HCT116 (cell line): ENCODE measurements at regions not wholly inside any gene's neighbourhood (a gene's known extent, or its start where the extent isn't known, plus 50 kb on each side); places are given as distances from the start of the nearest gene placed in this dataset.
"Not testable (repeated sequence)": the region's sequence is repeated elsewhere in the genome, so short reads cannot be mapped to it uniquely, and the experiment has no call there.

Source experiments
- ATAC-seq: fragments of 200-7000 bp; cut with Tn5 transposase; 2 replicates; pipeline ENCODE4 v1.9.1; 2020; ENCODE audit warnings: mild to moderate bottlenecking, moderate library complexity
- BruUV-seq: library from RNA; stranded (reverse); fragments of 400-500 nt; replicated peaks from 2 replicates; lab custom pipeline; 2021; lab: Mats Ljungman, UMichigan
- CTCF ChIA-PET: fragments of 300-600 bp; sonication (Branson Sonifier 250); formaldehyde crosslinking; loops from one replicate; lab custom pipeline; 2021; ENCODE audit warnings: antibody characterized with exemption; lab: Charles Lee
- POLR2A ChIA-PET: fragments of 300-600, 350-600 bp; sonication (Branson Sonifier 250); formaldehyde crosslinking; loops from one replicate; lab custom pipeline; 2021; ENCODE audit warnings: antibody characterized with exemption; lab: Charles Lee
- RAD21 ChIA-PET, 2 experiments: fragments of 300-600 bp; sonication (Branson Sonifier 250); formaldehyde crosslinking; loops; one replicate each; lab custom pipeline; 2023; ENCODE audit warnings: low total read pairs in 2 of 2; ENCODE audit not compliant: uncharacterized antibody in 2 of 2, unreplicated experiment in 2 of 2, low non-redundant PET in 1 of 2; lab: Charles Lee
- DNase-seq: peaks from one replicate; pipeline ENCODE4 v3.0.0-alpha.2; 2010; ENCODE audit warnings: low read depth, low spot score
- H2AFZ ChIP-seq: fragments of 200-600 bp; shearing (Covaris generic), sonication (generic); 2 replicates; pipeline ENCODE4 v1.6.1; 2017; ENCODE audit warnings: low read depth, mixed run types, mixed read lengths, antibody characterized with exemption, low read length; ENCODE audit not compliant: poor library complexity, severe bottlenecking
- H3K27ac ChIP-seq: 2 replicates; pipeline ENCODE4 v1.5.1; 2012; ENCODE audit warnings: low read depth, low read length
- H3K27me3 ChIP-seq: fragments of 200-600 bp; sonication (generic); 2 replicates; pipeline ENCODE4 v1.6.1; 2016; ENCODE audit warnings: mixed run types, low read length, mixed read lengths; ENCODE audit not compliant: insufficient read depth
- H3K36me3 ChIP-seq, 2 experiments: fragments of 200-500 bp in 1 of 2; fragments of 200-600 bp in 1 of 2; sonication (Bioruptor generic) in 1 of 2; sonication (generic) in 1 of 2; 2 replicates each; pipeline versions ENCODE4 v1.5.1 to v1.6.1; 2014 to 2016; ENCODE audit warnings: low read length in 2 of 2, inconsistent platforms in 1 of 2, mixed read lengths in 1 of 2, mixed run types in 1 of 2; ENCODE audit not compliant: insufficient read depth in 2 of 2, control insufficient read depth in 1 of 2
- H3K4me1 ChIP-seq, 2 experiments: fragments of 200-600 bp in 1 of 2; sonication (generic) in 1 of 2; 2 replicates each; pipeline versions ENCODE4 v1.5.1 to v1.6.1; 2012 to 2017; ENCODE audit warnings: low read length in 2 of 2, inconsistent platforms in 1 of 2, mild to moderate bottlenecking in 1 of 2, mixed read lengths in 1 of 2, mixed run types in 1 of 2, moderate library complexity in 1 of 2; ENCODE audit not compliant: insufficient read depth in 2 of 2, control insufficient read depth in 1 of 2
- H3K4me2 ChIP-seq: fragments of 200-600 bp; sonication (generic); 2 replicates; pipeline ENCODE4 v1.6.1; 2017; ENCODE audit warnings: mixed run types, low read length, mixed read lengths
- H3K4me3 ChIP-seq, 2 experiments: fragments of 200-600 bp in 1 of 2; sonication (generic) in 1 of 2; replicated peaks in 1 of 2; 2 replicates each; pipeline ENCODE4 v1.5.1; 2011 to 2016; ENCODE audit warnings: low read length in 2 of 2, control low read depth in 1 of 2, low read depth in 1 of 2, mild to moderate bottlenecking in 1 of 2, mixed read lengths in 1 of 2, mixed run types in 1 of 2
- H3K79me2 ChIP-seq: fragments of 200-600 bp; sonication (generic); 2 replicates; pipeline ENCODE4 v1.6.1; 2017; ENCODE audit warnings: mild to moderate bottlenecking, mixed run types, low read length, moderate library complexity, mixed read lengths; ENCODE audit not compliant: insufficient read depth
- H3K9ac ChIP-seq: fragments of 200-600 bp; sonication (generic); 2 replicates; pipeline ENCODE4 v1.6.1; 2016; ENCODE audit warnings: low read length, mixed read lengths
- H3K9me2 ChIP-seq: fragments of 200-600 bp; sonication (generic), shearing (Covaris generic); 2 replicates; pipeline ENCODE4 v1.6.1; 2017; ENCODE audit warnings: mixed run types, mild to moderate bottlenecking, moderate library complexity; ENCODE audit not compliant: insufficient read depth
- H3K9me3 ChIP-seq, 2 experiments: fragments of 200-500 bp in 1 of 2; fragments of 200-600 bp in 1 of 2; sonication (Bioruptor generic) in 1 of 2; sonication (generic) in 1 of 2; 2 replicates each; pipeline ENCODE4 v1.6.1; 2014 to 2017; ENCODE audit warnings: low read length in 2 of 2, mixed read lengths in 2 of 2, inconsistent platforms in 1 of 2, low read depth in 1 of 2, mild to moderate bottlenecking in 1 of 2, mixed run types in 1 of 2, moderate library complexity in 1 of 2; ENCODE audit not compliant: control insufficient read depth in 1 of 2, insufficient read depth in 1 of 2
- H4K20me1 ChIP-seq: fragments of 200-600 bp; sonication (generic), shearing (Covaris generic); 2 replicates; pipeline ENCODE4 v1.6.1; 2017; ENCODE audit warnings: mixed run types, mild to moderate bottlenecking, moderate library complexity; ENCODE audit not compliant: insufficient read depth
- CEBPB ChIP-seq: IDR thresholded peaks from 2 replicates; pipeline ENCODE4 v1.6.1; 2012; ENCODE audit warnings: low read depth
- ELF1 ChIP-seq: IDR thresholded peaks from 2 replicates; pipeline ENCODE4 v1.6.1; 2012; ENCODE audit warnings: low read depth, borderline replicate concordance
- JUND ChIP-seq: IDR thresholded peaks from 2 replicates; pipeline ENCODE4 v1.6.1; 2012
- POLR2A ChIP-seq: IDR thresholded peaks from 2 replicates; pipeline ENCODE4 v1.7.0; 2011; ENCODE audit warnings: borderline replicate concordance; ENCODE audit not compliant: insufficient read depth, insufficient read length; ENCODE audit errors: extremely low read depth
- SP1 ChIP-seq: IDR thresholded peaks from 2 replicates; pipeline ENCODE4 v1.6.1; 2012; ENCODE audit warnings: low read depth
- SRF ChIP-seq: IDR thresholded peaks from 2 replicates; pipeline ENCODE4 v1.6.1; 2012; ENCODE audit warnings: low read depth
- ZBTB33 ChIP-seq: IDR thresholded peaks from 2 replicates; pipeline ENCODE4 v1.6.1; 2011; ENCODE audit warnings: mild to moderate bottlenecking, low read length, moderate library complexity; ENCODE audit not compliant: insufficient replicate concordance; ENCODE audit errors: extremely low read depth
- ZNF274 ChIP-seq: fragments of 200-500 bp; sonication (Bioruptor generic); IDR thresholded peaks from 2 replicates; pipeline ENCODE4 v1.6.1; 2014; ENCODE audit warnings: mild to moderate bottlenecking, low read depth, low read length, inconsistent platforms
- intact Hi-C: fragments of 100-400 bp; cut with micrococcal nuclease; formaldehyde crosslinking; loops from 2 replicates; pipeline ENCODE4 v1.10.0; 2022
- TF ChIP-seq, protein P1 (sequence below): IDR thresholded peaks from 2 replicates; pipeline ENCODE4 v1.6.1; 2012

GRCh38 chr5:92265804-92266203 is 882.7 kb upstream of the ARRDC3 start (continued):
- TF ChIP-seq ZNF274 (no peak), CEBPB (no peak), JUND (no peak)
- TF ChIP-seq, all 23 proteins: peak for 0

GRCh38 chr5:92255605-92256004 is 872.5 kb upstream of the ARRDC3 start:
- H3K4me1 ChIP-seq, H3K4me3 ChIP-seq, H3K79me2 ChIP-seq, RAD21 ChIA-PET, CTCF ChIA-PET, H3K27ac ChIP-seq, H2AFZ ChIP-seq, H3K9me2 ChIP-seq, intact Hi-C loops, H3K36me3 ChIP-seq, DNase-seq, H3K27me3 ChIP-seq, H3K4me2 ChIP-seq, H3K9ac ChIP-seq, POLR2A ChIA-PET, H3K9me3 ChIP-seq, BruUV-seq, H4K20me1 ChIP-seq, ATAC-seq: not testable (repeated sequence)

- ChIA-PET POLR2A (no interaction called here), RAD21 (no interaction called here), CTCF (no interaction called here)
- intact Hi-C loops, result no loop called here
- Histone ChIP-seq H3K4me2 (no peak overlapping the region), H3K9me2 (no peaks in the 10 kb centered on the region), H3K36me3 (no peaks in the 10 kb centered on the region), H3K9me3 (no peaks in the 10 kb centered on the region), H3K9ac (no peak overlapping the region), H3K4me3 (no peak overlapping the region), H3K4me1 (no peaks in the 10 kb centered on the region), H3K79me2 (no peaks in the 10 kb centered on the region), H3K27me3 (no peaks in the 10 kb centered on the region), H2AFZ (no peak overlapping the region), H4K20me1 (no peaks in the 10 kb centered on the region), H3K27ac (no peak overlapping the region)
- TF ChIP-seq ZBTB33, result no peak
- no peak for TF ChIP-seq SP1
- TF ChIP-seq, protein P1, sequence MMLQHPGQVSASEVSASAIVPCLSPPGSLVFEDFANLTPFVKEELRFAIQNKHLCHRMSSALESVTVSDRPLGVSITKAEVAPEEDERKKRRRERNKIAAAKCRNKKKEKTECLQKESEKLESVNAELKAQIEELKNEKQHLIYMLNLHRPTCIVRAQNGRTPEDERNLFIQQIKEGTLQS, result no peak
- TF ChIP-seq SRF, result no peak
- no peak for TF ChIP-seq JUND
- TF ChIP-seq POLR2A, result no peak
- no peak for TF ChIP-seq ELF1
- no peak for ATAC-seq
- DNase-seq, result no peak
- no TSS peak for BruUV-seq
Observed at GRCh38 chr5:92248518-92248917, 865.4 kb upstream of the ARRDC3 start.
